K562 (cell line): ENCODE measurements at regions not wholly inside any gene's neighbourhood (a gene's known extent, or its start where the extent isn't known, plus 50 kb on each side); places are given as distances from the start of the nearest gene placed in this dataset.

ENCODE experiments used
- ATAC-seq: fragments of 200-7000 bp; cut with Tn5 transposase; 3 replicates; pipeline ENCODE4 v1.9.1; 2020; ENCODE audit warnings: moderate library complexity
- BruUV-seq: library from RNA; stranded (reverse); fragments of 400-500 nt; replicated peaks from 2 replicates; lab custom pipeline; 2021; lab: Mats Ljungman, UMichigan
- CTCF ChIA-PET: fragments of 300-600 bp; formaldehyde crosslinking; extraction: SDS; loops from one replicate; lab custom pipeline; 2021; ENCODE audit warnings: low intra/inter-chr PET ratio; lab: Yijun Ruan, JAX
- POLR2A ChIA-PET: fragments of 300-600, 350-650 bp; sonication (Branson Sonifier 250); formaldehyde crosslinking; extraction: SDS; loops from one replicate; lab custom pipeline; 2021; ENCODE audit warnings: antibody characterized with exemption, inconsistent platforms; lab: Yijun Ruan, JAX
- DNase-seq, 4 experiments: peaks; one replicate each; pipeline versions ENCODE4 v3.0.0 to v3.0.0-alpha.2; 2011 to 2018; ENCODE audit warnings: low spot score in 3 of 4, mixed read lengths in 3 of 4; ENCODE audit errors: extremely low read depth in 1 of 4
- FAIRE-seq: peaks from 2 replicates; lab custom pipeline; 2011; peaks lifted over from hg19 to GRCh38; lab: Jason Lieb, UNC
- H2AFZ ChIP-seq: 2 replicates; pipeline ENCODE4 v1.6.0; 2011; ENCODE audit warnings: low read depth, low read length, control low read depth, inconsistent platforms
- H3K27ac ChIP-seq: fragments of 200-600 bp; 3 replicates; pipeline ENCODE4 v1.8.0; 2011; ENCODE audit warnings: low read depth, mild to moderate bottlenecking, control low read depth, inconsistent platforms, low read length, moderate library complexity, mixed read lengths; ENCODE audit errors: extremely low read depth
- H3K27me3 ChIP-seq, 2 experiments: fragments of 300-600 bp in 1 of 2; 2 replicates in 1 of 2; 3 replicates in 1 of 2; pipeline versions ENCODE4 v1.6.0 to v1.8.0; 2011; ENCODE audit warnings: inconsistent platforms in 2 of 2, low read length in 2 of 2, mild to moderate bottlenecking in 1 of 2, mixed read lengths in 1 of 2, moderate library complexity in 1 of 2; ENCODE audit not compliant: control insufficient read depth in 2 of 2, insufficient read depth in 2 of 2
- H3K36me3 ChIP-seq: fragments of 300-600 bp; 3 replicates; pipeline ENCODE4 v1.8.0; 2011; ENCODE audit warnings: mild to moderate bottlenecking, low read length, inconsistent platforms; ENCODE audit not compliant: control insufficient read depth, insufficient read depth
- H3K4me1 ChIP-seq, 2 experiments: fragments of 200-600 bp in 1 of 2; replicated peaks in 1 of 2; 2 replicates in 1 of 2; 3 replicates in 1 of 2; pipeline versions ENCODE4 v1.5.1 to v1.8.0; 2011; ENCODE audit warnings: inconsistent platforms in 2 of 2, low read length in 2 of 2, mild to moderate bottlenecking in 1 of 2, mixed read lengths in 1 of 2, moderate library complexity in 1 of 2; ENCODE audit not compliant: control insufficient read depth in 2 of 2, insufficient read depth in 2 of 2
- H3K4me2 ChIP-seq: 2 replicates; pipeline ENCODE4 v1.6.1; 2011; ENCODE audit warnings: low read length, control low read depth, inconsistent platforms, mixed read lengths; ENCODE audit not compliant: insufficient read depth
- H3K4me3 ChIP-seq: fragments of 200-600 bp; sonication (generic), shearing (Covaris generic); 2 replicates; pipeline ENCODE4 v1.5.1; 2016; ENCODE audit warnings: control low read depth, inconsistent platforms
- H3K79me2 ChIP-seq: fragments of 200-600 bp; 3 replicates; pipeline ENCODE4 v1.8.0; 2011; ENCODE audit warnings: low read length, inconsistent platforms; ENCODE audit not compliant: control insufficient read depth, insufficient read depth
- H3K9ac ChIP-seq, 2 experiments: 2 replicates each; pipeline versions ENCODE4 v1.6.0 to v1.6.1; 2011; ENCODE audit warnings: low read depth in 2 of 2, low read length in 2 of 2, control low read depth in 1 of 2, inconsistent platforms in 1 of 2, mild to moderate bottlenecking in 1 of 2, mixed read lengths in 1 of 2; ENCODE audit not compliant: insufficient read depth in 1 of 2
- H3K9me1 ChIP-seq: one replicate; pipeline ENCODE4 v1.6.0; 2011; ENCODE audit warnings: inconsistent platforms, mild to moderate bottlenecking, low read length, moderate library complexity; ENCODE audit not compliant: control insufficient read depth, insufficient read depth
- H3K9me3 ChIP-seq: replicated peaks from 2 replicates; pipeline ENCODE4 v1.5.1; 2011; ENCODE audit warnings: low read depth, low read length, inconsistent platforms; ENCODE audit not compliant: control insufficient read depth, insufficient read depth
- H4K20me1 ChIP-seq: replicated peaks from 2 replicates; pipeline ENCODE4 v1.6.1; 2011; ENCODE audit warnings: low read length, inconsistent platforms, mixed read lengths; ENCODE audit not compliant: control insufficient read depth, insufficient read depth
- ARID2 ChIP-seq: fragments of 450-650 bp; IDR thresholded peaks from 2 replicates; pipeline ENCODE4 v1.6.1; 2017; ENCODE audit warnings: antibody characterized with exemption, mild to moderate bottlenecking
- ASH1L ChIP-seq: fragments of 450-650 bp; IDR thresholded peaks from 2 replicates; pipeline ENCODE4 v1.6.1; 2018; ENCODE audit warnings: borderline replicate concordance, mild to moderate bottlenecking, low read depth; ENCODE audit not compliant: partially characterized antibody
- CBFA2T2 ChIP-seq: fragments of 450-650 bp; conservative IDR thresholded peaks from 2 replicates; pipeline ENCODE4 v1.6.1; 2017; ENCODE audit warnings: mild to moderate bottlenecking
- CEBPG ChIP-seq, 3 experiments: fragments of 200-800 bp in 1 of 3; sonication (Bioruptor generic) in 1 of 3; sonication (generic) in 1 of 3; formaldehyde crosslinking in 1 of 3; IDR thresholded peaks in 2 of 3; conservative IDR thresholded peaks in 1 of 3; 2 replicates each; pipeline versions ENCODE4 v1.6.1 to v1.8.0; 2016 to 2022; ENCODE audit warnings: missing compliant biosample characterization in 2 of 3, missing genetic modification characterization in 2 of 3, mild to moderate bottlenecking in 1 of 3, missing genetic modification reagents in 1 of 3
- ELK3 ChIP-seq: fragments of 450-650 bp; formaldehyde crosslinking; IDR thresholded peaks from 2 replicates; pipeline ENCODE4 v1.4.0; 2020; ENCODE audit warnings: mild to moderate bottlenecking
- HDAC3 ChIP-seq: fragments of 450-650 bp; IDR thresholded peaks from 2 replicates; pipeline ENCODE4 v1.6.1; 2018; ENCODE audit warnings: borderline replicate concordance, mild to moderate bottlenecking, moderate library complexity; ENCODE audit not compliant: partially characterized antibody
- HMG20A ChIP-seq: fragments of 450-650 bp; formaldehyde crosslinking; conservative IDR thresholded peaks from 2 replicates; pipeline ENCODE4 v1.4.0; 2020; ENCODE audit warnings: mild to moderate bottlenecking, mixed read lengths
- HNRNPLL ChIP-seq: fragments of 200-400 bp; formaldehyde crosslinking; IDR thresholded peaks from 2 replicates; pipeline ENCODE4 v1.6.1; 2017; ENCODE audit warnings: low read length, low read depth, mild to moderate bottlenecking; ENCODE audit not compliant: poor library complexity, severe bottlenecking
- TFAM ChIP-seq: fragments of 250-450 bp; sonication (Bioruptor Pico); conservative IDR thresholded peaks from 2 replicates; pipeline ENCODE4 v1.5.0; 2021; ENCODE audit warnings: mild to moderate bottlenecking, moderate library complexity
- ZNF717 ChIP-seq: fragments of 250-450 bp; sonication (Bioruptor Pico); IDR thresholded peaks from 2 replicates; pipeline ENCODE4 v1.5.0; 2021
- WGBS: fragments of 100-300 bp; shearing (Covaris generic); methylation state at CpG from one replicate; pipeline ENCODE4 v1.1.6; 2016; ENCODE audit warnings: low coverage, mixed read lengths; ENCODE audit not compliant: insufficient coverage; ENCODE audit errors: missing lambda C conversion rate; 5-methylcytosine and 5-hydroxymethylcytosine counted together
- in situ Hi-C: fragments of 300-500 bp; cut with MboI; formaldehyde crosslinking; loops from 4 replicates; pipeline ENCODE4 v1.15.0; 2018; ENCODE audit warnings: inconsistent platforms, mixed read lengths
- intact Hi-C: fragments of 100-400 bp; cut with micrococcal nuclease; formaldehyde crosslinking; loops from 2 replicates; pipeline ENCODE4 v1.14.2; 2022
- TF ChIP-seq, protein P1 (sequence below): fragments of 250-450 bp; sonication (Bioruptor Pico); IDR thresholded peaks from 2 replicates; pipeline ENCODE4 v1.4.0; 2020; ENCODE audit warnings: mild to moderate bottlenecking, moderate library complexity, borderline replicate concordance

GRCh38 chr1:82587371-82587770, 786.6 kb downstream of the ADGRL2 start:
- DNase-seq (no peak), ATAC-seq (no peak), FAIRE-seq (no peak)
- no peaks in the 10 kb centered on the region for H3K4me1 ChIP-seq
- no peaks in the 10 kb centered on the region for H3K9me1 ChIP-seq
- POLR2A ChIA-PET, result no interaction called here
- H3K27ac ChIP-seq, result no peak overlapping the region
- 0% methylated on average over 1 of the region's 1 CpG for WGBS
- no peaks in the 10 kb centered on the region for H3K9me3 ChIP-seq
- TF ChIP-seq ZNF717 (CRISPR knock-in tag) (no peak), TFAM (CRISPR knock-in tag) (no peak), HMG20A (CRISPR knock-in tag) (no peak), ASH1L (no peak), CBFA2T2 (no peak), HDAC3 (no peak), CEBPG (CRISPR knock-in tag; IDR thresholded peaks at IDR 0.05) (no peak), CEBPG (tag; conservative IDR thresholded peaks at IDR 0.05 in 1 of 2, IDR thresholded peaks at IDR 0.05 in 1 of 2) (no peak), ARID2 (no peak), ELK3 (no peak), HNRNPLL (no peak)
- TF ChIP-seq, protein P1, sequence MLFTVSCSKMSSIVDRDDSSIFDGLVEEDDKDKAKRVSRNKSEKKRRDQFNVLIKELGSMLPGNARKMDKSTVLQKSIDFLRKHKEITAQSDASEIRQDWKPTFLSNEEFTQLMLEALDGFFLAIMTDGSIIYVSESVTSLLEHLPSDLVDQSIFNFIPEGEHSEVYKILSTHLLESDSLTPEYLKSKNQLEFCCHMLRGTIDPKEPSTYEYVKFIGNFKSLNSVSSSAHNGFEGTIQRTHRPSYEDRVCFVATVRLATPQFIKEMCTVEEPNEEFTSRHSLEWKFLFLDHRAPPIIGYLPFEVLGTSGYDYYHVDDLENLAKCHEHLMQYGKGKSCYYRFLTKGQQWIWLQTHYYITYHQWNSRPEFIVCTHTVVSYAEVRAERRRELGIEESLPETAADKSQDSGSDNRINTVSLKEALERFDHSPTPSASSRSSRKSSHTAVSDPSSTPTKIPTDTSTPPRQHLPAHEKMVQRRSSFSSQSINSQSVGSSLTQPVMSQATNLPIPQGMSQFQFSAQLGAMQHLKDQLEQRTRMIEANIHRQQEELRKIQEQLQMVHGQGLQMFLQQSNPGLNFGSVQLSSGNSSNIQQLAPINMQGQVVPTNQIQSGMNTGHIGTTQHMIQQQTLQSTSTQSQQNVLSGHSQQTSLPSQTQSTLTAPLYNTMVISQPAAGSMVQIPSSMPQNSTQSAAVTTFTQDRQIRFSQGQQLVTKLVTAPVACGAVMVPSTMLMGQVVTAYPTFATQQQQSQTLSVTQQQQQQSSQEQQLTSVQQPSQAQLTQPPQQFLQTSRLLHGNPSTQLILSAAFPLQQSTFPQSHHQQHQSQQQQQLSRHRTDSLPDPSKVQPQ (CRISPR knock-in tag), result no peak
- CTCF ChIA-PET, result no interaction called here
- intact Hi-C loops, result no loop called here
- no TSS peak for BruUV-seq
- no peak overlapping the region for H3K4me2 ChIP-seq
- no peak overlapping the region for H3K9ac ChIP-seq
- in situ Hi-C loops, result no loop called here
- no peaks in the 10 kb centered on the region for H3K36me3 ChIP-seq
- H3K27me3 ChIP-seq, result no peaks in the 10 kb centered on the region
- H3K79me2 ChIP-seq, result no peaks in the 10 kb centered on the region
- no peak overlapping the region for H3K4me3 ChIP-seq
- H4K20me1 ChIP-seq, result no peaks in the 10 kb centered on the region
- H2AFZ ChIP-seq, result no peak overlapping the region
